HEK293 (cell line): ENCODE measurements at regions not wholly inside any gene's neighbourhood (a gene's known extent, or its start where the extent isn't known, plus 50 kb on each side); places are given as distances from the start of the nearest gene placed in this dataset.

ENCODE experiments used
- CTCF ChIA-PET: fragments of 350-600 bp; formaldehyde crosslinking; extraction: SDS; loops from one replicate; lab custom pipeline; 2021; ENCODE audit warnings: antibody characterized with exemption; lab: Yijun Ruan, JAX
- POLR2A ChIA-PET: fragments of 300-600 bp; formaldehyde crosslinking; extraction: SDS; loops from one replicate; lab custom pipeline; 2020; ENCODE audit warnings: antibody characterized with exemption, inconsistent platforms; lab: Yijun Ruan, JAX
- H3K27ac ChIP-seq: fragments of 200-500 bp; sonication (Bioruptor generic); 2 replicates; pipeline ENCODE4 v1.5.1; 2014; ENCODE audit warnings: low read depth, low read length, control low read depth, inconsistent platforms; ENCODE audit errors: extremely low read depth
- H3K36me3 ChIP-seq, 2 experiments: fragments of 200-500 bp in 1 of 2; sonication (Bioruptor generic) in 1 of 2; 1 replicate in 1 of 2; 2 replicates in 1 of 2; pipeline ENCODE4 v1.5.1; 2014 to 2017; ENCODE audit warnings: inconsistent platforms in 2 of 2, low read length in 2 of 2; ENCODE audit not compliant: control insufficient read depth in 2 of 2, insufficient read depth in 1 of 2
- H3K4me1 ChIP-seq: fragments of 200-500 bp; sonication (Bioruptor generic); 2 replicates; pipeline ENCODE4 v1.5.1; 2014; ENCODE audit warnings: mild to moderate bottlenecking, low read length, inconsistent platforms; ENCODE audit not compliant: control insufficient read depth, insufficient read depth
- H3K4me3 ChIP-seq: 2 replicates; pipeline ENCODE4 v1.5.1; 2011; ENCODE audit warnings: low read depth, mild to moderate bottlenecking, control low read depth, low read length, moderate library complexity
- H3K9me3 ChIP-seq: fragments of 200-500 bp; sonication (Bioruptor generic); 2 replicates; pipeline ENCODE4 v1.5.1; 2014; ENCODE audit warnings: low read depth, low read length, inconsistent platforms; ENCODE audit not compliant: control insufficient read depth, insufficient read depth
- ELK4 ChIP-seq: IDR thresholded peaks from 2 replicates; pipeline ENCODE4 v1.6.1; 2011; ENCODE audit warnings: mild to moderate bottlenecking, low read depth, low read length, borderline replicate concordance
- FEZF1 ChIP-seq: fragments of 450-650 bp; formaldehyde crosslinking; IDR thresholded peaks from 2 replicates; pipeline ENCODE4 v1.5.1; 2016; ENCODE audit warnings: missing biosample characterization, missing genetic modification characterization
- GLIS2 ChIP-seq: fragments of 450-650 bp; formaldehyde crosslinking; IDR thresholded peaks from 2 replicates; pipeline ENCODE4 v1.5.1; 2016; ENCODE audit warnings: missing biosample characterization, missing genetic modification characterization
- HOXC10 ChIP-seq: sonication (generic); formaldehyde crosslinking; IDR thresholded peaks from 2 replicates; pipeline ENCODE4 v1.8.1; 2023; ENCODE audit warnings: mild to moderate bottlenecking, missing genetic modification reagents
- PRDM1 ChIP-seq: fragments of 450-650 bp; formaldehyde crosslinking; IDR thresholded peaks from 2 replicates; pipeline ENCODE4; 2016; ENCODE audit warnings: missing biosample characterization, missing genetic modification characterization
- ZBTB7A ChIP-seq: fragments of 450-650 bp; formaldehyde crosslinking; IDR thresholded peaks from 2 replicates; pipeline ENCODE4 v1.5.1; 2016; ENCODE audit warnings: low read depth, missing biosample characterization, missing genetic modification characterization
- ZFP37 ChIP-seq: fragments of 450-650 bp; formaldehyde crosslinking; IDR thresholded peaks from 2 replicates; pipeline ENCODE4 v1.5.1; 2016; ENCODE audit warnings: missing biosample characterization, missing genetic modification characterization
- ZNF140 ChIP-seq: fragments of 450-650 bp; formaldehyde crosslinking; IDR thresholded peaks from 2 replicates; pipeline ENCODE4 v1.5.1; 2016; ENCODE audit warnings: missing biosample characterization, missing genetic modification characterization
- ZNF155 ChIP-seq: fragments of 450-650 bp; formaldehyde crosslinking; IDR thresholded peaks from 2 replicates; pipeline ENCODE4 v1.5.1; 2016; ENCODE audit warnings: missing biosample characterization, missing genetic modification characterization
- ZNF157 ChIP-seq: fragments of 450-650 bp; formaldehyde crosslinking; IDR thresholded peaks from 2 replicates; pipeline ENCODE4 v1.5.1; 2016; ENCODE audit warnings: missing biosample characterization, missing genetic modification characterization
- ZNF16 ChIP-seq: fragments of 450-650 bp; formaldehyde crosslinking; IDR thresholded peaks from 2 replicates; pipeline ENCODE4 v1.5.1; 2016; ENCODE audit warnings: low read depth, missing biosample characterization, missing genetic modification characterization
- ZNF202 ChIP-seq: fragments of 450-650 bp; formaldehyde crosslinking; IDR thresholded peaks from 2 replicates; pipeline ENCODE4 v1.5.1; 2016; ENCODE audit warnings: missing biosample characterization, missing genetic modification characterization, borderline replicate concordance
- ZNF248 ChIP-seq: fragments of 450-650 bp; formaldehyde crosslinking; IDR thresholded peaks from 2 replicates; pipeline ENCODE4 v1.5.1; 2017; ENCODE audit warnings: missing biosample characterization, missing genetic modification characterization
- ZNF324 ChIP-seq: fragments of 450-650 bp; formaldehyde crosslinking; IDR thresholded peaks from 2 replicates; pipeline ENCODE4 v1.5.1; 2016; ENCODE audit warnings: missing biosample characterization, missing genetic modification characterization
- ZNF37A ChIP-seq: fragments of 450-650 bp; IDR thresholded peaks from 2 replicates; pipeline ENCODE4 v1.5.1; 2018; ENCODE audit warnings: missing biosample characterization, missing genetic modification characterization
- ZNF404 ChIP-seq: fragments of 450-650 bp; formaldehyde crosslinking; IDR thresholded peaks from 2 replicates; pipeline ENCODE4 v1.5.1; 2017; ENCODE audit warnings: missing biosample characterization, missing genetic modification characterization
- ZNF416 ChIP-seq: fragments of 450-650 bp; formaldehyde crosslinking; IDR thresholded peaks from 2 replicates; pipeline ENCODE4 v1.5.1; 2016; ENCODE audit warnings: missing biosample characterization, missing genetic modification characterization
- ZNF624 ChIP-seq: fragments of 450-650 bp; formaldehyde crosslinking; IDR thresholded peaks from 2 replicates; pipeline ENCODE4 v1.5.1; 2017; ENCODE audit warnings: missing biosample characterization, missing genetic modification characterization
- ZNF768 ChIP-seq: fragments of 450-650 bp; formaldehyde crosslinking; IDR thresholded peaks from 2 replicates; pipeline ENCODE4 v1.5.1; 2018; ENCODE audit warnings: missing biosample characterization, mild to moderate bottlenecking, missing genetic modification characterization
- ZNF830 ChIP-seq: fragments of 450-650 bp; IDR thresholded peaks from 2 replicates; pipeline ENCODE4 v1.5.0; 2018; ENCODE audit warnings: missing biosample characterization, missing genetic modification characterization, low read depth, mild to moderate bottlenecking, moderate library complexity
- TF ChIP-seq, protein P1 (sequence below): fragments of 450-650 bp; formaldehyde crosslinking; IDR thresholded peaks from 2 replicates; pipeline ENCODE4 v1.5.1; 2016; ENCODE audit warnings: missing biosample characterization, missing genetic modification characterization
- TF ChIP-seq, protein P2 (sequence below): fragments of 450-650 bp; formaldehyde crosslinking; IDR thresholded peaks from 2 replicates; pipeline ENCODE4 v1.5.1; 2016; ENCODE audit warnings: missing biosample characterization, missing genetic modification characterization

GRCh38 chr13:111622051-111622531 lies 301.6 kb downstream of the TEX29 start (continued):
- TF ChIP-seq, protein P1, sequence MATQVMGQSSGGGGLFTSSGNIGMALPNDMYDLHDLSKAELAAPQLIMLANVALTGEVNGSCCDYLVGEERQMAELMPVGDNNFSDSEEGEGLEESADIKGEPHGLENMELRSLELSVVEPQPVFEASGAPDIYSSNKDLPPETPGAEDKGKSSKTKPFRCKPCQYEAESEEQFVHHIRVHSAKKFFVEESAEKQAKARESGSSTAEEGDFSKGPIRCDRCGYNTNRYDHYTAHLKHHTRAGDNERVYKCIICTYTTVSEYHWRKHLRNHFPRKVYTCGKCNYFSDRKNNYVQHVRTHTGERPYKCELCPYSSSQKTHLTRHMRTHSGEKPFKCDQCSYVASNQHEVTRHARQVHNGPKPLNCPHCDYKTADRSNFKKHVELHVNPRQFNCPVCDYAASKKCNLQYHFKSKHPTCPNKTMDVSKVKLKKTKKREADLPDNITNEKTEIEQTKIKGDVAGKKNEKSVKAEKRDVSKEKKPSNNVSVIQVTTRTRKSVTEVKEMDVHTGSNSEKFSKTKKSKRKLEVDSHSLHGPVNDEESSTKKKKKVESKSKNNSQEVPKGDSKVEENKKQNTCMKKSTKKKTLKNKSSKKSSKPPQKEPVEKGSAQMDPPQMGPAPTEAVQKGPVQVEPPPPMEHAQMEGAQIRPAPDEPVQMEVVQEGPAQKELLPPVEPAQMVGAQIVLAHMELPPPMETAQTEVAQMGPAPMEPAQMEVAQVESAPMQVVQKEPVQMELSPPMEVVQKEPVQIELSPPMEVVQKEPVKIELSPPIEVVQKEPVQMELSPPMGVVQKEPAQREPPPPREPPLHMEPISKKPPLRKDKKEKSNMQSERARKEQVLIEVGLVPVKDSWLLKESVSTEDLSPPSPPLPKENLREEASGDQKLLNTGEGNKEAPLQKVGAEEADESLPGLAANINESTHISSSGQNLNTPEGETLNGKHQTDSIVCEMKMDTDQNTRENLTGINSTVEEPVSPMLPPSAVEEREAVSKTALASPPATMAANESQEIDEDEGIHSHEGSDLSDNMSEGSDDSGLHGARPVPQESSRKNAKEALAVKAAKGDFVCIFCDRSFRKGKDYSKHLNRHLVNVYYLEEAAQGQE (tag by site-specific recombination): no peak

- H3K9me3 ChIP-seq: no peaks in the 10 kb centered on the region
- no peaks in the 10 kb centered on the region for H3K36me3 ChIP-seq
- no peak overlapping the region for H3K27ac ChIP-seq
- ChIA-PET CTCF (no interaction called here), POLR2A (no interaction called here)
- TF ChIP-seq ZNF624 (tag by site-specific recombination): no peak
- no peak for TF ChIP-seq ZNF248
- TF ChIP-seq ZNF324 (tag by site-specific recombination): no peak
- no peak for TF ChIP-seq ZNF140
- TF ChIP-seq ZNF16 (tag by site-specific recombination): no peak
- no peak for TF ChIP-seq ZNF202 (tag by site-specific recombination)
- no peaks in the 10 kb centered on the region for H3K4me1 ChIP-seq
- no peak overlapping the region for H3K4me3 ChIP-seq
These were observed 302.8 kb downstream of the TEX29 start for GRCh38 chr13:111623208-111623607.

DNA sequence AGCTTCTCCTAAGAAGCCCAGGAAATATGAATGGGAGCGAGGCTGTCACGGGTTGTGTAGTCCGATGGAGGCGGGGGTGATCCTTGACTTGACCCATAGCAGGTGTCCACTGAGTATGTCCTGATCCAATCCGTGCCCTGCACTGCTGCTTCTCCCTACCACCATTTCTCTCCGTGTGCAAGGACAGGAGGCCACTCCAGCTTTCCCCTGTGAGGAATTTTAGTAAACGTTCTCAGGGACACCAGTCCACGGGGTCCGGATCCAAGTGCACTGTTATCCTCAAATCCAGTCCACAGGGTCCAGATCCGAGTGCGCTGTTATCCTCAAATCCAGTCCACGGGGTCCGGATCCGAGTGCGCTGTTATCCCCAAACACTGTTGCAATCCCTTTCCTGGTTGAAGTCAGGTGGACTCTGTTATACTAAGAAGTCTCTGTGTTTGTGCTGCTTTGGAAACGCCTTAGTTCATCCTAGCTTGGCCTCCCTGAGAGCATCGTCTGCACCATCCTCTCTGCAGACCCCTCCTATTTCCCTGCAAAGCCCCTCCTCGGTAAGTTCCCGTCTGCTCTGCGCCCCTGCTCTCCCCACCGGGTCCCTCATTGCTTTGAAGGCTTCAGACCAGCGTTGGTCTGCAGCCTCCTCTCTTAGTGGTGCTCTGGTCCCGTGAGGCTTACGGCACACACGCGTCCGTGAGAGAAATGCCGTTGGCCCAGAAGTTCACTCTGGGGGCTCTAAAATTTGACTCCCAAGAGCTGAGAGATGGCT lies 303.5 kb downstream of the TEX29 start:
- ChIA-PET POLR2A (no interaction called here), CTCF (no interaction called here)
- no peaks in the 10 kb centered on the region for H3K9me3 ChIP-seq
- H3K4me3 ChIP-seq: no peak overlapping the region
- H3K36me3 ChIP-seq: no peaks in the 10 kb centered on the region
- H3K4me1 ChIP-seq: no peaks in the 10 kb centered on the region
- TF ChIP-seq ZBTB7A (tag by site-specific recombination) (no peak), ZNF830 (tag by site-specific recombination) (no peak), ZNF404 (tag by site-specific recombination) (no peak), PRDM1 (tag by site-specific recombination) (no peak), ZNF416 (tag by site-specific recombination) (no peak), ZNF37A (tag by site-specific recombination) (no peak), ZNF157 (no peak), GLIS2 (tag by site-specific recombination) (no peak), ZNF155 (no peak)
- no peak overlapping the region for H3K27ac ChIP-seq

GRCh38 chr13:111625526-111626315 lies 305.3 kb downstream of the TEX29 start:
- Histone ChIP-seq H3K9me3 (no peaks in the 10 kb centered on the region), H3K4me3 (no peak overlapping the region)
- CTCF ChIA-PET: interaction anchor here (0.7 kb wide), 1 partner anchor 152 kb away, joined by 3 read pairs; no protein-coding TSS in a partner anchor
- TF ChIP-seq ELK4: no peak
- no peak for TF ChIP-seq ZFP37 (tag by site-specific recombination)
- no peak for TF ChIP-seq ZNF768 (tag by site-specific recombination)
- TF ChIP-seq FEZF1: no peak
- TF ChIP-seq HOXC10 (CRISPR knock-in tag): no peak
- TF ChIP-seq, protein P2, sequence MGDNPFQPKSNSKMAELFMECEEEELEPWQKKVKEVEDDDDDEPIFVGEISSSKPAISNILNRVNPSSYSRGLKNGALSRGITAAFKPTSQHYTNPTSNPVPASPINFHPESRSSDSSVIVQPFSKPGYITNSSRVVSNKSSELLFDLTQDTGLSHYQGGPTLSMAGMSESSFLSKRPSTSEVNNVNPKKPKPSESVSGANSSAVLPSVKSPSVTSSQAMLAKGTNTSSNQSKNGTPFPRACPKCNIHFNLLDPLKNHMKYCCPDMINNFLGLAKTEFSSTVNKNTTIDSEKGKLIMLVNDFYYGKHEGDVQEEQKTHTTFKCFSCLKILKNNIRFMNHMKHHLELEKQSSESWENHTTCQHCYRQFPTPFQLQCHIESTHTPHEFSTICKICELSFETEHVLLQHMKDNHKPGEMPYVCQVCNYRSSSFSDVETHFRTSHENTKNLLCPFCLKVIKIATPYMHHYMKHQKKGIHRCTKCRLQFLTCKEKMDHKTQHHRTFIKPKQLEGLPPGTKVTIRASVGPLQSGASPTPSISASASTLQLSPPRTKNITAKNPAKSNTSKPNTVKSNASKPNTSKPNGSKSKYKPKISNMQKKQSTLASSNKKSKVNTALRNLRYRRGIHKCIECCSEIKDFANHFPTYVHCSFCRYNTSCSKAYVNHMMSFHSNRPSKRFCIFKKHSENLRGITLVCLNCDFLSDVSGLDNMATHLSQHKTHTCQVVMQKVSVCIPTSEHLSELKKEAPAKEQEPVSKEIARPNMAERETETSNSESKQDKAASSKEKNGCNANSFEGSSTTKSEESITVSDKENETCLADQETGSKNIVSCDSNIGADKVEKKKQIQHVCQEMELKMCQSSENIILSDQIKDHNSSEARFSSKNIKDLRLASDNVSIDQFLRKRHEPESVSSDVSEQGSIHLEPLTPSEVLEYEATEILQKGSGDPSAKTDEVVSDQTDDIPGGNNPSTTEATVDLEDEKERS (tag by site-specific recombination): no peak

More at GRCh38 chr13:111625526-111626315, 305.3 kb downstream of the TEX29 start:
- Histone ChIP-seq H3K36me3 (no peaks in the 10 kb centered on the region), H3K27ac (no peak overlapping the region), H3K4me1 (no peaks in the 10 kb centered on the region)
- POLR2A ChIA-PET: no interaction called here
